Hepatocyte (in vitro differentiated cells): ENCODE measurements at regions not wholly inside any gene's neighbourhood (a gene's known extent, or its start where the extent isn't known, plus 50 kb on each side); places are given as distances from the start of the nearest gene placed in this dataset.

Experiments used
- CTCF ChIP-seq: fragments of 200-600 bp; sonication (generic); IDR thresholded peaks from 2 replicates; pipeline ENCODE4 v1.5.1; 2016; ENCODE audit warnings: antibody characterized with exemption, mild to moderate bottlenecking; ENCODE audit not compliant: poor library complexity
- EZH2 ChIP-seq: fragments of 200-600 bp; sonication (generic); IDR thresholded peaks from 2 replicates; pipeline ENCODE4 v1.6.1; 2016; ENCODE audit warnings: antibody characterized with exemption, mild to moderate bottlenecking, borderline replicate concordance
- EZH2phosphoT487 ChIP-seq: fragments of 200-600 bp; sonication (generic); IDR thresholded peaks from one replicate; pipeline ENCODE4 v1.6.1; 2018; ENCODE audit warnings: antibody characterized with exemption, mild to moderate bottlenecking, low read depth, moderate library complexity; ENCODE audit not compliant: unreplicated experiment, severe bottlenecking

- TF ChIP-seq CTCF (no peak), EZH2 (no peak), EZH2phosphoT487 (no peak)
Measured at GRCh38 chr17:54844233-54844632, 56.4 kb upstream of the TOM1L1 start.
